Left lung (tissue), 4 donors: ENCODE measurements at regions not wholly inside any gene's neighbourhood (a gene's known extent, or its start where the extent isn't known, plus 50 kb on each side); places are given as distances from the start of the nearest gene placed in this dataset.

ENCODE experiments used
- ATAC-seq: fragments of 200-7000 bp; cut with Tn5 transposase; one replicate; pipeline ENCODE4 v1.9.1; 2020; ENCODE audit warnings: moderate library complexity
- DNase-seq, 4 donors: peaks; one replicate each; pipeline ENCODE4 v3.0.0-alpha.2; 2013 to 2020
- H3K27ac ChIP-seq, 2 donors: fragments of 200-600 bp; sonication (generic) in 1 of 2; one replicate each; pipeline versions ENCODE4 v1.5.0 to v1.8.0; 2020 to 2021
- H3K27me3 ChIP-seq, 2 donors: fragments of 200-600 bp; sonication (generic) in 1 of 2; one replicate each; pipeline versions ENCODE4 v1.5.0 to v1.8.0; 2020 to 2021
- H3K36me3 ChIP-seq, 2 donors: fragments of 200-600 bp; sonication (generic) in 1 of 2; one replicate each; pipeline versions ENCODE4 v1.5.0 to v1.8.0; 2020 to 2021
- H3K4me1 ChIP-seq, 2 donors: fragments of 200-600 bp; one replicate each; pipeline ENCODE4 v1.8.0; 2021
- H3K4me3 ChIP-seq, 2 donors: fragments of 200-600 bp; sonication (generic) in 1 of 2; one replicate each; pipeline versions ENCODE4 v1.5.0 to v1.8.0; 2020 to 2021; ENCODE audit warnings: mild to moderate bottlenecking in 1 of 2
- H3K9me3 ChIP-seq, 2 donors: fragments of 200-600 bp; sonication (generic) in 1 of 2; one replicate each; pipeline versions ENCODE4 v1.5.0 to v1.8.0; 2020 to 2021
- CTCF ChIP-seq, 2 donors: fragments of 200-600 bp; sonication (generic) in 1 of 2; IDR thresholded peaks; one replicate each; pipeline versions ENCODE4 v1.5.0 to v1.8.0; 2021; ENCODE audit warnings: antibody characterized with exemption in 2 of 2
- intact Hi-C, 2 donors: fragments of 100-400 bp; cut with DNase I; formaldehyde crosslinking; loops; one replicate each; pipeline versions ENCODE4 v1.11.2 to v1.14.2; 2022
- donor health status: DM: no; HTN: yes; CAD: no.
- donor health status: DM: no; HTN: no; CAD: no.

- H3K4me3 ChIP-seq: no peak overlapping the region
- no peaks in the 10 kb centered on the region for H3K27me3 ChIP-seq
- no peaks in the 10 kb centered on the region for H3K9me3 ChIP-seq
- intact Hi-C loops: no loop called here
- no peak for ATAC-seq
- no peaks in the 10 kb centered on the region for H3K36me3 ChIP-seq
- H3K4me1 ChIP-seq: no peaks in the 10 kb centered on the region
- DNase-seq: no peak
- TF ChIP-seq CTCF (IDR thresholded peaks at IDR 0.05): no peak
- H3K27ac ChIP-seq: no peak overlapping the region
These were observed 778.3 kb upstream of the LRRC4C start for GRCh38 chr11:42237701-42238235.

GRCh38 chr11:42239188-42239587 is 779.7 kb upstream of the LRRC4C start:
- H3K27ac ChIP-seq: no peak overlapping the region
- no peaks in the 10 kb centered on the region for H3K36me3 ChIP-seq
- H3K4me1 ChIP-seq: no peaks in the 10 kb centered on the region
- TF ChIP-seq CTCF (IDR thresholded peaks at IDR 0.05): no peak
- intact Hi-C loops: no loop called here
- no peak for ATAC-seq
- no peaks in the 10 kb centered on the region for H3K9me3 ChIP-seq
- H3K27me3 ChIP-seq: no peaks in the 10 kb centered on the region
- no peak overlapping the region for H3K4me3 ChIP-seq
- no peak for DNase-seq

- no peak for TF ChIP-seq CTCF (IDR thresholded peaks at IDR 0.05)
- no peak overlapping the region for H3K4me3 ChIP-seq
- ATAC-seq: no peak
- no peaks in the 10 kb centered on the region for H3K9me3 ChIP-seq
- H3K36me3 ChIP-seq: no peaks in the 10 kb centered on the region
- no peaks in the 10 kb centered on the region for H3K4me1 ChIP-seq
- H3K27ac ChIP-seq: no peak overlapping the region
- H3K27me3 ChIP-seq: no peaks in the 10 kb centered on the region
- intact Hi-C loops: no loop called here
- DNase-seq: no peak
These were observed 783.9 kb upstream of the LRRC4C start for GRCh38 chr11:42243385-42243784.

- DNase-seq (no peak), ATAC-seq (no peak)
- H3K27ac ChIP-seq: no peak overlapping the region
- TF ChIP-seq CTCF (IDR thresholded peaks at IDR 0.05): no peak
- intact Hi-C loops: no loop called here
- H3K4me3 ChIP-seq: no peak overlapping the region
- H3K9me3 ChIP-seq: peaks cover 0 to 4% of the 10 kb centered on the region in 2 donors
- H3K4me1 ChIP-seq: no peaks in the 10 kb centered on the region
- no peaks in the 10 kb centered on the region for H3K36me3 ChIP-seq
- no peaks in the 10 kb centered on the region for H3K27me3 ChIP-seq
These were observed 784.9 kb upstream of the LRRC4C start for GRCh38 chr11:42244376-42244775.

- ATAC-seq (no peak), DNase-seq (no peak)
- no peaks in the 10 kb centered on the region for H3K27me3 ChIP-seq
- no peak overlapping the region for H3K27ac ChIP-seq
- peaks cover 0 to 8% of the 10 kb centered on the region in 2 donors for H3K9me3 ChIP-seq
- no peak overlapping the region for H3K4me3 ChIP-seq
- intact Hi-C loops: no loop called here
- H3K4me1 ChIP-seq: no peaks in the 10 kb centered on the region
- no peak for TF ChIP-seq CTCF (IDR thresholded peaks at IDR 0.05)
- H3K36me3 ChIP-seq: no peaks in the 10 kb centered on the region
These were observed 789.9 kb upstream of the LRRC4C start for GRCh38 chr11:42249401-42249800.
